Right hindlimb (tissue), 1 donor: ENCODE measurements at regions not wholly inside any gene's neighbourhood (a gene's known extent, or its start where the extent isn't known, plus 50 kb on each side); places are given as distances from the start of the nearest gene placed in this dataset.
"Not testable (repeated sequence)": the region's sequence is repeated elsewhere in the genome, so short reads cannot be mapped to it uniquely, and the experiment has no call there.

Source experiments
- DNase-seq: peaks from one replicate; pipeline ENCODE4 v3.0.0-alpha.2; 2018

DNA sequence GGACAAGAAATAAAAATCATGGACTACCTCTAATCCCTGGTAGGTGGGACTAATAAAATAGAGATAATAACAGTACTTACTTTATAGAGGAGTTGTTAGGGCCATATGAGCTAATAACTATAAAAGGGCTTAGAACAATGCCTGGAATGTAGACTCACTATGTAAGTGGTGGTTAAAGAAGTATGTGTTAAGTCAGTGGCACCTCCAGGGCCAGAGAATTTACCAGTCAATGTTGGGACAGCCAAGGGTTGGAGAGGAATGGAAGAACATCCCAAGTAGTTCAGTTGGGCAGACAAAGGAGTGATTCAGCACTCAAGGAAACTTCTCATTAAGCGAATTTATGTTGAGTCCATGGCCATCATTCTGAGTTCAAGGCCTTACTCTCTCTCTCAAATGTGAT lies 116.8 kb downstream of the OTOR start:
- no peak for DNase-seq

DNA sequence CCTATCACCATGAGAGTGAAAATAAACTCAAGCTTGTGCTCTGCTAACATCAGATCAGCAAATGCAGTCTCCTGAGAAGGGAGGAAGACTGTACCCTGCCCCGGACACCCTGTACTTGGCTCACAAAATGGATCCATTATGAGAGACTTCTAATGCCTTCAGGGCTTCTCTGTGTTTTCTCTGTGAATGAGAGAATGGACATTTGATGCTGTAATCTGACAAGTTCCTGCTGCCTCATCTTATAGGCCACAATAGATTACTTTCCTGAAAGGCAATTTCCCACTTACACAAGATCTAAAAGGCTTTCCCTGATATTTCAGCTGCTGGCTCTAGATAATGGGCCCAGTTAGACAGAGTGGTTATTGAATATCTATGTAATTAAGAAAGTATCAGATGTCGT lies 117.2 kb downstream of the OTOR start:
- DNase-seq, result no peak

DNA sequence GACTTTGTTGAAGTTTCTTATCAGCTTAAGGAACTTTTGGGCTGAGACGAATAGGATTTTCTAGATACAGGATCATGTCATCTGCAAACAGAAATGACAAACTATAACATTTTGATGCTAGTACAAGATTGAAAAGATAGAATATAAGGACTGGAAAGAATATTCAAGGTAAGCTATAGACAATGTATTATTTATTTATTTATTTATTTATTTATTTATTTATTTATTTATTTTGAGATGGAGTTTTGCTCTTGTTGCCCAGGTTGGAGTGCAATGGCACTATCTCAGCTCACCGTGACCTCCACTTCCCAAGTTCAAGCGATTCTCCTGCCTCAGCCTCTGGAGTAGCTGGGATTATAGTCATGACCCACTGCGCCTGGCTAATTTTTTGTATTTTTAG lies 125.0 kb downstream of the OTOR start:
- not testable (repeated sequence) for DNase-seq

DNA sequence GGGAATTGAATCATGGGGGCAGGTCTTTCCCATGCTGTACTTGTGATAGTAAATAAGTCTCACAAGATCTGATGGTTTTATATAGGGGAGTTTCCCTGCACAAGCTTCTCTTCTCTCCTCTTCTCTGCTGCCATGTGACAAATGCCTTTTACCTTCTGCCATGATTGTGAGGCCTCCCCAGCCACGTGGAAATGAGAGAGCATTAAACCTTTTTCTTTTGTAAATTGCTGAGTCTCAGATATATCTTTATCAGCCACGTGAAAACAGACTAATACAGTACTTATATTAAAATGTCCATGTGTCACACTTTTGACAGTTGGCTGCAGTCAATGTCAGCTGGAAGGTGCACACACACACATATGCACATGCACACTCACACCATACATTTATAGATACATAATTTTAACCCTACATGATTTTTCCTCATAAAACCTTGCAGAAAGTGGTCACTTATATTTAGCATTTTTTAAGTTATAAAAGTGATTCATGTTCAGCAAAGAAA lies 128.9 kb downstream of the OTOR start:
- DNase-seq, result no peak

DNA sequence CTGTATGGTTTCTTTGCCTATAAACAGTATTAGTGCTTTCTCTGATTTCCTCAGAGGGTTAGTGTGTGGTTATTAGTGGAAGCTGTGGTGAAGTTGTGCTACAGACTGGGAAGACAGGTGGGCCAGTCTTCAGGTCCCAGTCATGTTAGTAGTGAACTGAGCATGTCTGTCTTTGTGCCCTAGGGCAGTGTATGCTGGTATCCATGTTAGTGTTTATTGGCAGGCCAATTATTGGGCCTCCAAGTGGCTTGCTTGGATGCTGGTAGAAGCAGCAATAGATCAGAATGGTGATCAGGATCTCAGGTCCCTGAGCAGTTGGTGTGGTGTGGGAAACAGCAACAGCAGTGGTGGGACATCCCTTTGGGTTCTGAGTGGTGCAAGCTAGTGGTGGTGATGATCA lies 137.6 kb downstream of the OTOR start:
- no peak for DNase-seq

DNA sequence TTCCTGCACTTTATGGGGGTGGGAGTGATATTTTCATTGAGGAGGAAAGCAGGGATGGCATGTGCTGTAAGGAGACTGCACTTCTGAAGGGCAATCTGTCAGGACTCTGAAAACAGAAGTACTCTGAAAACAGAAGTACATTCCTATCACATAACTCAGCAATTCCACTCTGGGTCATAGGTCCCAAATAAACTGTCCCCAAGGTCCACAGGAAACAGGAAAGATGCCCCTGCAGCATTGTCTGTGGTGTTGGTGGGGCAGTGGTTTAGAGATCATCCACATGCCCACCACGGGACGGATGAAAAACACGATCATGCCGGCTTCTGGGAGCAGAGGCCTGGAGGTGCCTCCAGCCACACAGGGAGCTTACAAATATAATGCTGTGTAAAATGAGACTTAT lies 150.3 kb downstream of the OTOR start:
- no peak for DNase-seq

DNA sequence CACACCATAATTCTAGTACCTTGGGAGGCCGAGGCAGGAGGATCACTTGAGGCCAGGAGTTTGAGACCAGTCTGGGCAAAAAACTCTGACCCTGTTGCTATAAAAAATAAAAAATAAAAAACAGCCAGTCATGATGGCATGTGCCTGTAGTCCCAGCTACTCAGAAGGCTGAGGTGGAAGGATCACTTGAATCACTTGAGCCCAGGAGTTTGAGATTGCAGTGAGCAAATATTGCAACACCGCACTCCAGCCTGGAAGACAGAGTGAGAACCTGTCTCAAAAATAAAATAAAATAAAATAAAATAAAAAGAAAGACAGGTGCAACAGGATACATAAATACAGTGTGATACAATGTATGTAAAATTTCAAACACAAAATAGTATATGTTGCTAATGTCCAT lies 154.5 kb downstream of the OTOR start:
- DNase-seq, result no peak

DNA sequence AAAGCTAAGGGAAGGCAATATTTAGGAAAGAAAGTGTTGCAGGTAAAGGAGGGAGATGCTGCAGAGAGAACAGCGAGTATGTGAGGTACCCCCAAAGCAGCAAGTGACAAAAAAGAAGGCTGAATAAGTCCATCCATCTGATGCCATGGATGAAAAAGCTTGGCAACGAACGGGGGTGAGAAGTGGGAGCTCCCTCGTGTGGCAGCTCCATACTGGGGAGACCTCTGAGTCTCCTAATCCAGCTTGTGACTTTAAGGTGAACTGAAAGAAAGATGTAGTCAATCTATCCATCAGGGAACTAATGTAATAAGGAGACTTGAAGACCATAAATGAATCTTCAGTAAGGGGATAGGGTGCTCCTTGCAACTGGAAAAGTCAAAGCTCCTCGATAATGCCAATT lies 156.6 kb downstream of the OTOR start:
- DNase-seq, result no peak

DNA sequence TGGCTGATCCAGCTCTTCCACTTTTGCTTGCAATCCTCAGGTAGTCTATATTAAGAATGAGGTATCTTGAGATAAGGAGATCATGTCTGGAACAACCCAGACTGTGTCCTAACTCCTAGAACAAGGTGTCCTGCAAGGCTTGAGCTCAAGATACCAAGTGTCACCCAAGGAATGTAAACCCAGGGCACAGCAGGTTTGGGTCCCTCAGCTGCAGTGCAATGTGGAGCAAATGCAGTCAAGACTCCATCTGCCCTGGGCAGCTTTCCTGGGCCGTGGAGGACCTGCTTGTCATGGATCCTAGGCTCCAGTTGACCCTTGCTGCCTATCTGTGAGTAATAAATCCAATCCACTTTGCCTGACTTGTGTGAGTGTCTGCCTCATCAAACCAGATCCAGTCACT lies 166.1 kb downstream of the OTOR start:
- no peak for DNase-seq

DNA sequence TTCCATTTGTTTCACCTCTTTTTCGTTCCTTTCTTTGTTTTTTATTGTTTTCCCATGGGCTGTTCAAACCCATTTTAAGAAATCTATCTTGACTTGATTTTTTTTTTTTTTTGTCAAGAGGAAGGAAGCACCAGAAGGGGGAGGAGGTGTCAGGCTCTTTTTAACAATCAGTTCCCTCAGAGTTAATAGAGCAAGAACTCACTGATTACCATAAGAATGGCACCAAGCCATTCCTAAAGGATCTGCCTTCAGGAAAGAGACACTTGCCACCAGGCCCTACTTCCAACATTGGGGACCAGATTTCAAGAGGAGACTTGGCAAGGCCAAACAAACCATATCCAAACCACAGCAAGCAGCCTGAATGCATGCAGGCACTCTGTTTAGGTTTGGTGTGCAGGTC lies 168.0 kb downstream of the OTOR start:
- no peak for DNase-seq

DNA sequence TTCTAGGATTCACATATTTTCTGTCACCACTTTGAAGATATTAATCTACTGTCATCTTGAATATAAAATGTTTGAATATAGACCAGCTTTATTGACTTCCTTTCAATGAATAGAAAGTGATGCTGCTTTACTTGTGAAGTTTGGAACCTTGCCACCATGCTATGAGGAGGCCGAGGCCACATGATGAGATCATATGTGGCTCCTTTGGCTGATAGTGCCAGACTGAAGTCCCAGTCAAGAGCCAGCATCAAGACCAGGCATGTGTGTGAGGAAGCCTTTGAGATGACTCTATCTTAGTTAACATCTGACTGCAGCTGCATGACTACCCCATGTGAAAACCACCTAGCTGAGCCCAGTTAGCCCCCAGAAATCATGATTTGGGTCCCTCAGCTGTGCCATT lies 169.5 kb downstream of the OTOR start:
- no peak for DNase-seq

DNA sequence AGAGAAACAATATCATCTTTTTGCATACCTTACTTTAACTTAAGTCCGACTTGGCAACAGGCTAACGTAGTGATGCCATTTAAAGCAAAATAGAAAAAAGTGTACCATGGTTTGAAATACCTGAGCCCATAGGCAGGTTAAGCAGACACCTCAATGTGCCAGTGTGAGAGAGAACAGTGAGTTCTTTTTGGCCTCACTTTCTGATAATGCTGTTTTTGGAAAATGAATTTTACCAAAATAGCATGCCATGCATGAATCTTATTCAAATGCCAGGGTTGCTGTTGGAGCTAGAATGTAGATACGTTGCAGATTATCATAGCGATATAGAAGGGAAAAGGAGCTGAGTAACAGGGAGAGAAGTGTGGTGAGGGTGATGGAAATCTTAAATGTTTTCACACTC lies 170.2 kb downstream of the OTOR start:
- no peak for DNase-seq

DNA sequence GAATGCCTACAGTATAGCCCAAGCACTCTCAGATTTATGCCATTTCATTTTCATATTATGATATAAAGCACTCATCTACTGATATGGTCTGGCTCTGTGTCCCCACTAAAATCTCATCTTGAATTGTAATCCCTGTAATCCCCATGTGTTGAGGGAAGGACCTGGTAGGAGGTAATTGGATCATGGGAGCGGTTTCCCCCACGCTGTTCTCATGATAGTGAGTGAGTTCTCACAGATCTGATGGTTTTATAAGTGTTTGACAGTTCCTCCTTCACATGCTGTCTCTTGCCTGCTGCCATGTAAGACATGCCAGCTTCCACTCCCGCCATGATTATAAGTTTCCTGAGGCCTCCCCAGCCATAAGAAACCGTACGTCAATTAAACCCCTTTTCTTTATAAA lies 171.7 kb downstream of the OTOR start:
- DNase-seq, result no peak

DNA sequence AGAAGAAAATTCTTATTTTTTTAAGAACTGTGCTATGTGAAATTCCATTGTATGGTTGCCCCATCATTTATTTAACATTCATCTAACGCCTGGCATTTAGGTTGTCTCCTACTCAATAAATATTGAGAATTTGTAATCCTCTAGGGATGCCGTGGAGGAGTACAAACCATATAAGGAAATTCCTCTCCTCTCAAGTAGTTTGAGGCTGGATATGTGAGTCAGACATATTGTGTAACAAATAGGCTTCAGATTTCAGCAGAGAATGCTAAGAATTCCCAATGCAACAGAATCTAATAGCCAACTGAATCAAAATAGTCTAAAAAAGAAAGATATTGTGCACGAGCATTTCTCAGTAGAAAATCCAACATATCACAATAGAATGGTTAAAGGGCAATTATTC lies 174.7 kb downstream of the OTOR start:
- DNase-seq, result no peak

DNA sequence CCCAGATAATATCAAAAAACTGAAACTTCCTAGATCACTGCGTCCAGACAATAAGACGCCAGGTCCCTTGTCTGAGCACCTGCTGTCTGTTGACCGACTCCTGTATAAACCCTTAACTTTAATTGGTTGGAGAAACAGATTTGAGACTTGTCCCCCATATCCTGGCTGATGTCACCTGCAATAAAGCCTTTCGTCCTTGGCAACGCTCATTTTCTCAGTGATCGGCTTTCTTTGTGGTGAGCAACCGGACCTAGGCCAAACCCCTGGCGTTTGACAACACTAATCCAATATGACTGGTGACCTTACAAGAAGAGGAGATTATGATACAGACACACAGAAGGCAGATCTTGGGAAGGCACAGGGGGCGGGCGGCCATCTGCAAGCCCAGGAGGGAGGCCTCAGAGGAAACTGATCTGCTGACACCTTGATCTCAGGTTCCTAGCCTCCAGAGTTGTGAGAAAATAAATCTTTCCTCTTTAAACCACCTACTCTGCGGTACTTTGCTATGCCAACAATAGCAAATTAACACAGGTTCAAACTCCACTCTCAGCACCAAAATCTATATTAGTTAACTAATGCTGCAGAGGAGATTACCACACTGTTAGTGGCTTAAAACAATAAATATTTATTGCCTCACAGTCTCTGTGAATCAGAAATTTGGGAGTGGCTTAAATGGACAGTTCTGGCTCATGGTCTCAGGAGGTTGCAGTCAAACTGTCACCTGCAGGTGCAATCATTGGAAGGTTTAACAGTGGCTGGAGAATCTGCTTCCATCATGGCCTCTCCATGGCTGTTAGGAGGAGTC lies 178.7 kb downstream of the OTOR start:
- no peak for DNase-seq

DNA sequence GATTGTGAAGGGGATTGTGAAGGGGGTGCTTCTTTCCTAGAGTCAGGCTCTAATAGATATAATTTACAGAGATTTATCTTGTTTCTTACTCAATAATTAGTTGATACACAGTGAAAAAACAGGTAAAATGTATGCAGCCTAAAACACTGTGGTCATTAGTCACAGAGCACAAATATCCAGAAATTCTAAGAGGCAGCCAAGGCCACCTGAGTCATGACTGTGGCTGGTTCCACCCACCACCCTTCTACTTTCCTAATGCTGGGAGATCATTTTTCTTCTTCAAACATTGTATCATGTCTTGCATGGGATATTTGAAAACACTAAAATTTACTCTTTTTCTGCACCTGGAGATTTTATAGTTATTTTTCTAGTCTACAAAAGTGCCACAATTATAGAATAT lies 181.6 kb downstream of the OTOR start:
- no peak for DNase-seq

DNA sequence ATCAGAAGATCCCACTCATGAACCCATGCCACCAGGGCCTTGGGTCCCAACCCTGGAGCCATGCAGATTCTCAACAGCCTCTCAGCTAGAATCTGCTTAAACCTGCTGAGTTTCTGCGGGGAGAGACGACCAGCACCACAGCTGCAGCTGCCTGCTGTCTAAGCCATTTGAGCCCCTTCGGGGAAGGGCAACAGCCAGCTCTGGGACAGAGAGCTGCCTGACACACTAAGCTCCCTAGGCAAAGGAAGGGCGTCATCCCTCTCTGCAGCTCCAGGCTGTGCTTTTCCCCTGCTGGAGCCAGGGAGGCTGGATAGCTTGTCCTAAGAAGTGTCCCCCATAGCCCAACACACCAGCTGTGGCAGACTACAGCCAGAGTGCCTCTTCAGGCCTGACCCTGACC lies 182.5 kb downstream of the OTOR start:
- DNase-seq, result no peak

DNA sequence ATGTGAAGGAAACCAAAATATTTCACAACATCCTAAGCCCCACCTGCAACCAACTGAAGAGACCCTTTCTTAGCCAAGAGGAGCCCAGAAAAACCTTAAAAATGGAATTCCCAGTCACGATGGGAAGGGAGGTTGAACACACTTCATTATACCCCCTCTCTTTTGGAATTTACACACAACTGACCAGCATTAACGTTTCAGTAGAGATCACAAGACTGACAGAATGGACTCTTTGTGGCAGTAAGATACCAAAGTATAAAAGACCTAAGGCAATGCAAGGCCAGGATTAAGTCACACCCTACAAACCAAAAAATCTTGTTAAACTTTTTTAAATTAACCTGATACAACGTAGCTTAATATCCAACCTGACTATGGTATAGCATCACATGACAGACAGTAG lies 190.9 kb downstream of the OTOR start:
- DNase-seq, result no peak

DNA sequence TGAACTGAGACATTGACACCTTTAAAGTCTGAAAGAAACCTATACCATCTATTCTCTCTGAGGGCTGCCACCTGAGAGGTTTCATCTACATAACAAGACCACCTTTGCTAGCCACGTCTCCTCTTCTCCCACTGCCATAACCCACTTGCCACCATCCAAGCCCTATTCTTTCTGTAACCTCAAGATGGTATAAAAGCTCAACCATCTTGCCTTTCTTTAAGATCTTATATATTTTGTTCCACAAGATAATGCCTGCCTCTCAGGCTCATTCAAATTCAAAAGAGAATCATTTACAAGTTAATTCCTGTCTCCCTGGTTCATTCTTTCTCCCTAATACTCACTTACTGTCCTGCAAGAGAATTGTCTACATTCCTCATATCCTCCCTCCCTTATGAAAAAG lies 192.5 kb downstream of the OTOR start:
- no peak for DNase-seq

DNA sequence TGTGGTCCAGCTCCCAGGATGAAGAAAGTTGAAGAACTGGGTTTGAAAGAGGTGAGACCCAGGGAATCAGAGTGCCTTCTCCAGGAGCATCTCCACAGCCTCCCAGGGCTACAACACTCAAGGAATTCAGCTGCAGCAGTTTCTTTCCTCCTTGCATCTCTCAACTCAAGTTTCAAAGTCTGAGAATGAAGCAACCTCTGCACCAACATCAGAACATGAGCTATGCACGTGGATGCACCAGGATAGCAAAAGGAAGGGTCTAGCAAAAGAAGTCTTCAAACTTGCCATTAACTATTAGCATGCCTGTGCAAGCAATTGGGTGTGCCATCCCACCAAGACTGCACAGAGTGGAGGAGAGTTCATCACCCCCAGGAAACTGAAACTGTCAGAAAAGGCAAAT lies 193.9 kb downstream of the OTOR start:
- DNase-seq, result no peak

DNA sequence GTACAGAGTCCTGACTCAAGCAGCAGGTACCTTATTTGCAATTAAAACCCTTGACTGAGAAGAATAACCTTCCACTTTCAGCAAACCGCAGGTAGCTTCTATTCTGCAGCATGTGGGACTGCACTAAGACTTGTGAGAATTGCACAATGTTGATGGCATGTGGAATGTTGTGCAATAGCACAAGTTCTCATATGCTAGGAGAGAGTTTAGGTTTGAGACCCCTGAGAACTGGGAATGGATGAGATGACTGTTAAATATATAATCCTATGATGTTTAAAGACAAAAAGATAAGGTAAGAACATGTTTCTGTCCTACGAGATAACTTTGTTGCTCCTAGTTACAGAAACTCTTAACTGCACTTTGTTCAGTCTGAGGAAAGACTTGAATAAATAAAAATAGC lies 194.6 kb downstream of the OTOR start:
- no peak for DNase-seq

DNA sequence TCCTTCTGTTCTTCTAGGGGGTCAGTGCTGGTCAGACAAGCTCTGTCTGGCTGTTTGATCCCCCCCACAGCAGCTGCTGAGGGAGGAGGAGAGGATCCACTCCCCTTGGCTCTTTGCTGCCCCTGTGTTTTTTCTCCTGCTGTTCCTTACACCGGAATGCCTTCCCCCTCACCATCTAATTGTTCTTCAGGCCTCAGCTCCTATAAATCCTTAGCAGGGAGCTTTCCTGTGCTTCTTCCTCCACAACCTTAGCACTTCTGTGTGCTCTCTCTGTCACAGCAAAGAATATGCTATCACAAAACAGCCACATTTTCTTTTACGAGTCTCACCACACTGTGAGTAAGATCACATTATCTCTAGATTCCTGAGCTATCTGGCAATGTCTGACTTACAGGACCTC lies 196.6 kb downstream of the OTOR start:
- DNase-seq, result no peak

DNA sequence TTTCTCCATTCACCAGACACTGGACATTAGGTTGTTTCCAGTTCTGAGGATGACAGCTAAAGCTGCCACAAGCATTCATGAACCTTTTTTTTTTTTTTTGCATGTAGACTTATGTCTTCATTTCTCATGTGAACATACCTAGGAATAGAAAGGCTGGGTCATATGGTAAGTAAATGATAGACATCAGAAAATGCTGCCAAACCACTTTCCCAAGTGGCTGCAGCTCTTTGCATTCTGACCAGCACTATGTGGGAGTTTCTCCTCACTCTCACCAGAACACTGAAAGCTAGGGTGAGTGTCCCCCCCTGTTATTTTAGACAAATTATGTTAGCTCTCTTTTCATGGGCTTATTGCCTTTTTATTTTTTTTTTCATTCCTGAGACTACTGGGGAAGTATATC lies 197.5 kb downstream of the OTOR start:
- DNase-seq, result no peak

DNA sequence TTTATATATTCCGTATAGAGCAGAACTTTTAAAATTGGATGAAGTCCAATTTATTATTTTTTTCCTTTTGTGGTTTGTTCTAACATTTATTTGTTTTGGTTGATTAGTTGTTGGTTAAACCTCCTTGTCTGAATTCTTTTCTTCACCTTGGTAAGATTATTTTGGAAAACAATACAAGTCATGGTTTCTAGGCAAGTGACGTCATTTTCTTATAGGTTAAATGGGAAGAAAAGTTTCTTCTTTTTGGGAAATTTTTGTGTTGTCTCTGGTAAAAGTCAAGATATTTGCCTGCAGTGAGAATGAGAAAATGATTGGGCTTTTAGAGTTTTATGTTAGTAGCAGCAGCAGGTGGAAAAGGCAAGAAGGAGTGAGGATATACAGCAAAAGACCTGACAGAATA lies 197.9 kb downstream of the OTOR start:
- DNase-seq, result no peak

DNA sequence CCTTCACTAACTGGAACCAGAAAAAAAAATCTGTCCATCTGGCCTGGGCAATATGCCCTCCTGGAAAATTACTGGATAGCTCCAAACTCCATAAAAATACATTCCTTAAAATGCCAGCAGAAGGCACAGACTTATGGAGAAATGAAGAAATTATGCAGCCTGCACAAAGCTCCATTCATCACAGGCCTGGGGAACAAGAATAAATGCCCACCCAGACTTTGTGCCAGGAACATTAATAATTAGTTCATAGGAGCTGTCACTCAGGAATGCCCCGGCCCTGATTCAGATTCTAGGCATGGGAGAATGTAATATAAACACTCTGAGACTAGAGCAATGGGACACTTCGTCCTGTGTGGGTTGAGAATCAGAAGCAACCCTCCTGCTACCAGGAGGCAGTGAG lies 199.3 kb downstream of the OTOR start:
- no peak for DNase-seq
